GM19239 (cell line): ENCODE measurements at regions not wholly inside any gene's neighbourhood (a gene's known extent, or its start where the extent isn't known, plus 50 kb on each side); places are given as distances from the start of the nearest gene placed in this dataset.

Source experiments
- DNase-seq: peaks from one replicate; pipeline ENCODE4 v3.0.0; 2011; ENCODE audit warnings: low spot score; ENCODE audit not compliant: insufficient read length
- FAIRE-seq: peaks from 2 replicates; lab custom pipeline; 2011; peaks lifted over from hg19 to GRCh38; lab: Jason Lieb, UNC

- no peak for DNase-seq
Observed at GRCh38 chr4:178811356-178811755, 1369.1 kb upstream of the AGA start.

GRCh38 chr4:178812866-178813265, 1370.6 kb upstream of the AGA start:
- FAIRE-seq (no peak), DNase-seq (no peak)

More at GRCh38 chr4:178811356-178811755, 1369.1 kb upstream of the AGA start:
- no peak for FAIRE-seq

- FAIRE-seq (no peak), DNase-seq (no peak)
Observed at GRCh38 chr4:178814908-178815307, 1372.7 kb upstream of the AGA start.

GRCh38 chr4:178823673-178824295, 1381.5 kb upstream of the AGA start:
- FAIRE-seq = no peak
- DNase-seq = no peak

GRCh38 chr4:178836865-178837264, 1394.6 kb upstream of the AGA start:
- DNase-seq (no peak), FAIRE-seq (no peak)

GRCh38 chr4:178838776-178839175, 1396.5 kb upstream of the AGA start:
- FAIRE-seq (no peak), DNase-seq (no peak)

- DNase-seq (no peak), FAIRE-seq (no peak)
Observed at GRCh38 chr4:178856139-178856800, 1414.0 kb upstream of the AGA start.

- DNase-seq (no peak), FAIRE-seq (no peak)
Observed at GRCh38 chr4:178871476-178871875, 1429.2 kb upstream of the AGA start.

GRCh38 chr4:178881937-178882336, 1439.7 kb upstream of the AGA start:
- no peak for DNase-seq
- FAIRE-seq = no peak

- DNase-seq (no peak), FAIRE-seq (no peak)
Observed at GRCh38 chr4:178894126-178894525, 1451.9 kb upstream of the AGA start.

GRCh38 chr4:178899084-178899483, 1456.8 kb upstream of the AGA start:
- no peak for DNase-seq
- FAIRE-seq = no peak

- no peak for FAIRE-seq
Observed at GRCh38 chr4:178917756-178918155, 1475.5 kb upstream of the AGA start.

GRCh38 chr4:178937130-178937529, 1494.9 kb upstream of the AGA start:
- FAIRE-seq (no peak), DNase-seq (no peak)

More at GRCh38 chr4:178917756-178918155, 1475.5 kb upstream of the AGA start:
- DNase-seq = no peak

GRCh38 chr4:178941975-178942374, 1499.7 kb upstream of the AGA start:
- DNase-seq (no peak), FAIRE-seq (no peak)

- DNase-seq (no peak), FAIRE-seq (no peak)
Observed at GRCh38 chr4:178953447-178954120, 1511.3 kb upstream of the AGA start.

- FAIRE-seq = no peak
- no peak for DNase-seq
Observed at GRCh38 chr4:178955614-178956013, 1513.4 kb upstream of the AGA start.

- FAIRE-seq (no peak), DNase-seq (no peak)
Observed at GRCh38 chr4:178958725-178959440, 1516.6 kb upstream of the AGA start.

GRCh38 chr4:178963446-178964045, 1521.3 kb upstream of the AGA start:
- DNase-seq (no peak), FAIRE-seq (no peak)

GRCh38 chr4:178966644-178967043, 1524.4 kb upstream of the AGA start:
- FAIRE-seq (no peak), DNase-seq (no peak)

- no peak for FAIRE-seq
- no peak for DNase-seq
Observed at GRCh38 chr4:178970433-178971140, 1528.3 kb upstream of the AGA start.
